SK-N-SH (cell line): ENCODE measurements at regions not wholly inside any gene's neighbourhood (a gene's known extent, or its start where the extent isn't known, plus 50 kb on each side); places are given as distances from the start of the nearest gene placed in this dataset.
A peak's percentile ranks its signal among the peaks of the same experiment; 100 is the strongest.

Experiments used
- CTCF ChIA-PET: fragments of 300-600, 350-600 bp; formaldehyde crosslinking; extraction: SDS; loops from one replicate; lab custom pipeline; 2021; lab: Yijun Ruan, JAX
- POLR2A ChIA-PET: fragments of 350-600 bp; sonication (Branson Sonifier 250); formaldehyde crosslinking; extraction: SDS; loops from one replicate; lab custom pipeline; 2020; ENCODE audit warnings: antibody characterized with exemption, inconsistent platforms; lab: Yijun Ruan, JAX
- DNase-seq: peaks from one replicate; pipeline ENCODE4 v3.0.0; 2012
- H2AFZ ChIP-seq: fragments of 200-600 bp; sonication (generic); 2 replicates; pipeline ENCODE4 v1.8.1; 2016; ENCODE audit warnings: antibody characterized with exemption, mild to moderate bottlenecking, low read depth
- H3F3A ChIP-seq: fragments of 200-600 bp; sonication (generic); replicated peaks from 2 replicates; pipeline ENCODE3; 2016; ENCODE audit warnings: antibody characterized with exemption, mild to moderate bottlenecking; ENCODE audit not compliant: insufficient read depth
- H3K27ac ChIP-seq, 2 experiments: fragments of 200-500 bp in 1 of 2; fragments of 200-600 bp in 1 of 2; sonication (Bioruptor generic) in 1 of 2; sonication (generic), shearing (Covaris generic) in 1 of 2; 2 replicates each; pipeline versions ENCODE4 v1.5.1 to v1.6.1; 2014 to 2016; ENCODE audit warnings: low read depth in 2 of 2, inconsistent platforms in 1 of 2, low read length in 1 of 2, mild to moderate bottlenecking in 1 of 2, mixed read lengths in 1 of 2
- H3K27me3 ChIP-seq: fragments of 200-600 bp; sonication (generic), shearing (Covaris generic); 2 replicates; pipeline ENCODE4 v1.6.1; 2016; ENCODE audit warnings: mixed run types; ENCODE audit not compliant: insufficient read depth
- H3K36me3 ChIP-seq, 2 experiments: fragments of 200-500 bp in 1 of 2; fragments of 200-600 bp in 1 of 2; sonication (Bioruptor generic) in 1 of 2; sonication (generic) in 1 of 2; replicated peaks in 1 of 2; 2 replicates each; pipeline versions ENCODE3 to v1.5.1; 2014 to 2016; ENCODE audit warnings: low read length in 1 of 2, mild to moderate bottlenecking in 1 of 2; ENCODE audit not compliant: insufficient read depth in 2 of 2, control insufficient read depth in 1 of 2
- H3K4me1 ChIP-seq, 2 experiments: fragments of 200-500 bp in 1 of 2; fragments of 200-600 bp in 1 of 2; sonication (Bioruptor generic) in 1 of 2; sonication (generic), shearing (Covaris generic) in 1 of 2; 2 replicates each; pipeline versions ENCODE4 v1.5.1 to v1.6.1; 2014 to 2016; ENCODE audit warnings: low read depth in 1 of 2, low read length in 1 of 2, mixed run types in 1 of 2; ENCODE audit not compliant: insufficient read depth in 2 of 2, control insufficient read depth in 1 of 2
- H3K4me2 ChIP-seq: fragments of 200-600 bp; sonication (generic), shearing (Covaris generic); 2 replicates; pipeline ENCODE4 v1.6.1; 2017; ENCODE audit warnings: mixed run types
- H3K4me3 ChIP-seq, 2 experiments: fragments of 200-500 bp in 1 of 2; fragments of 200-600 bp in 1 of 2; sonication (Bioruptor generic) in 1 of 2; sonication (generic), shearing (Covaris generic) in 1 of 2; 2 replicates each; pipeline versions ENCODE4 v1.5.1 to v1.8.1; 2014 to 2016; ENCODE audit warnings: low read depth in 2 of 2, inconsistent platforms in 1 of 2, low read length in 1 of 2, mild to moderate bottlenecking in 1 of 2, mixed read lengths in 1 of 2, moderate library complexity in 1 of 2
- H3K79me2 ChIP-seq: fragments of 200-600 bp; sonication (generic); 2 replicates; pipeline ENCODE4 v1.8.1; 2017; ENCODE audit warnings: mild to moderate bottlenecking; ENCODE audit not compliant: insufficient read depth
- H3K9ac ChIP-seq: fragments of 200-600 bp; sonication (generic); 2 replicates; pipeline ENCODE4 v1.6.1; 2017; ENCODE audit warnings: mixed run types
- H3K9me2 ChIP-seq: fragments of 200-600 bp; sonication (generic); 2 replicates; pipeline ENCODE4 v1.6.1; 2017; ENCODE audit warnings: mixed run types
- H3K9me3 ChIP-seq: fragments of 200-600 bp; sonication (generic); 2 replicates; pipeline ENCODE4 v1.6.1; 2017; ENCODE audit warnings: mixed run types, mild to moderate bottlenecking, moderate library complexity
- H4K20me1 ChIP-seq: fragments of 200-600 bp; sonication (generic); 2 replicates; pipeline ENCODE4 v1.6.1; 2017; ENCODE audit warnings: mild to moderate bottlenecking, mixed run types; ENCODE audit not compliant: insufficient read depth
- CHD2 ChIP-seq: fragments of 150-350 bp; IDR thresholded peaks from 2 replicates; pipeline ENCODE4 v1.6.1; 2018; ENCODE audit warnings: low read length; ENCODE audit not compliant: partially characterized antibody
- ELF1 ChIP-seq: IDR thresholded peaks from 2 replicates; pipeline ENCODE4 v1.4.0; 2012
- FOXJ3 ChIP-seq: sonication (generic); formaldehyde crosslinking; IDR thresholded peaks from 2 replicates; pipeline ENCODE4 v1.5.1; 2020; ENCODE audit warnings: mild to moderate bottlenecking, missing genetic modification reagents
- FOXM1 ChIP-seq: IDR thresholded peaks from 2 replicates; pipeline ENCODE4 v1.4.0; 2012; ENCODE audit warnings: low read depth, mild to moderate bottlenecking
- GATA2 ChIP-seq: sonication (generic); formaldehyde crosslinking; IDR thresholded peaks from 2 replicates; pipeline ENCODE4 v1.5.0; 2020; ENCODE audit warnings: mild to moderate bottlenecking, missing genetic modification reagents
- MEF2A ChIP-seq: IDR thresholded peaks from 2 replicates; pipeline ENCODE4 v1.4.0; 2012; ENCODE audit warnings: low read depth, borderline replicate concordance
- MXI1 ChIP-seq: IDR thresholded peaks from 2 replicates; pipeline ENCODE4 v1.6.1; 2012; ENCODE audit warnings: mild to moderate bottlenecking, low read depth, low read length, improper control_type of control experiment
- NRF1 ChIP-seq: IDR thresholded peaks from 2 replicates; pipeline ENCODE4 v1.6.1; 2012; ENCODE audit warnings: low read depth, mild to moderate bottlenecking, low read length
- PBX3 ChIP-seq: IDR thresholded peaks from 2 replicates; pipeline ENCODE4; 2012
- RAD21 ChIP-seq: IDR thresholded peaks from 2 replicates; pipeline ENCODE4 v1.6.1; 2012; ENCODE audit warnings: mild to moderate bottlenecking, low read length
- RXRA ChIP-seq: IDR thresholded peaks from 2 replicates; pipeline ENCODE4 v1.4.0; 2012; ENCODE audit warnings: low read depth, mild to moderate bottlenecking, borderline replicate concordance
- SMC3 ChIP-seq: IDR thresholded peaks from 2 replicates; pipeline ENCODE4 v1.6.1; 2012; ENCODE audit warnings: low read depth, low read length, improper control_type of control experiment
- TAF1 ChIP-seq: IDR thresholded peaks from 2 replicates; pipeline ENCODE4 v1.6.1; 2012; ENCODE audit warnings: low read depth, mild to moderate bottlenecking, low read length, moderate library complexity, borderline replicate concordance
- TCF12 ChIP-seq: IDR thresholded peaks from 2 replicates; pipeline ENCODE4 v1.4.0; 2012
- YY1 ChIP-seq: IDR thresholded peaks from 2 replicates; pipeline ENCODE4 v1.4.0; 2012; ENCODE audit warnings: low read depth, mild to moderate bottlenecking
- WGBS: methylation state at CpG from one replicate; pipeline ENCODE4 v1.1.6; 2017; ENCODE audit warnings: low lambda C conversion rate; 5-methylcytosine and 5-hydroxymethylcytosine counted together
- TF ChIP-seq, protein P1 (sequence below): fragments of 150-350 bp; IDR thresholded peaks from 2 replicates; pipeline ENCODE4 v1.6.1; 2017; ENCODE audit warnings: antibody characterized with exemption, low read length, low read depth, borderline replicate concordance
- TF ChIP-seq, protein P2 (sequence below): IDR thresholded peaks from 2 replicates; pipeline ENCODE4 v1.4.0; 2012; ENCODE audit warnings: low read depth, borderline replicate concordance
- TF ChIP-seq, protein P3 (sequence below): fragments of 150-350 bp; IDR thresholded peaks from 2 replicates; pipeline ENCODE4 v1.6.1; 2016; ENCODE audit warnings: mild to moderate bottlenecking, low read depth, low read length
- TF ChIP-seq, protein P4 (sequence below): IDR thresholded peaks from 2 replicates; pipeline ENCODE4 v1.4.0; 2012; ENCODE audit warnings: low read depth, borderline replicate concordance

GRCh38 chr3:59535791-59536221 is 486.0 kb upstream of the CFAP20DC start:
- Histone ChIP-seq H3K79me2 (no peaks in the 10 kb centered on the region), H3K27ac (peak overlapping the region in 1 of 2 experiments; percentile 57; a peak in 2 of 4 replicates), H3K36me3 (no peaks in the 10 kb centered on the region), H3K9me2 (no peaks in the 10 kb centered on the region), H3K4me3 (no peak overlapping the region), H3K27me3 (no peaks in the 10 kb centered on the region), H3K9ac (no peak overlapping the region), H3K4me2 (no peak overlapping the region), H4K20me1 (no peaks in the 10 kb centered on the region), H2AFZ (peak overlapping the region; percentile 17; the same call in 1 of the 2 replicates), H3K9me3 (no peaks in the 10 kb centered on the region), H3F3A (peaks cover 11% of the 10 kb centered on the region), H3K4me1 (peaks cover 0 to 4% of the 10 kb centered on the region in 2 experiments; a peak in 3 of 4 replicates)
- ChIA-PET CTCF (interaction anchor here (0.8 kb wide), 1 partner anchor 895 kb away, joined by 3 read pairs; no protein-coding TSS in a partner anchor), POLR2A (no interaction called here)
- TF ChIP-seq CHD2 (no peak), TAF1 (no peak), FOXM1 (no peak), GATA2 (no peak), FOXJ3 (CRISPR knock-in tag) (no peak), YY1 (no peak), SMC3 (no peak), RAD21 (no peak), ELF1 (no peak), MEF2A (no peak), PBX3 (no peak), RXRA (no peak), NRF1 (no peak), TCF12 (no peak), MXI1 (no peak)
- TF ChIP-seq, protein P1, sequence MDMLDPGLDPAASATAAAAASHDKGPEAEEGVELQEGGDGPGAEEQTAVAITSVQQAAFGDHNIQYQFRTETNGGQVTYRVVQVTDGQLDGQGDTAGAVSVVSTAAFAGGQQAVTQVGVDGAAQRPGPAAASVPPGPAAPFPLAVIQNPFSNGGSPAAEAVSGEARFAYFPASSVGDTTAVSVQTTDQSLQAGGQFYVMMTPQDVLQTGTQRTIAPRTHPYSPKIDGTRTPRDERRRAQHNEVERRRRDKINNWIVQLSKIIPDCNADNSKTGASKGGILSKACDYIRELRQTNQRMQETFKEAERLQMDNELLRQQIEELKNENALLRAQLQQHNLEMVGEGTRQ = no peak
- TF ChIP-seq, protein P2, sequence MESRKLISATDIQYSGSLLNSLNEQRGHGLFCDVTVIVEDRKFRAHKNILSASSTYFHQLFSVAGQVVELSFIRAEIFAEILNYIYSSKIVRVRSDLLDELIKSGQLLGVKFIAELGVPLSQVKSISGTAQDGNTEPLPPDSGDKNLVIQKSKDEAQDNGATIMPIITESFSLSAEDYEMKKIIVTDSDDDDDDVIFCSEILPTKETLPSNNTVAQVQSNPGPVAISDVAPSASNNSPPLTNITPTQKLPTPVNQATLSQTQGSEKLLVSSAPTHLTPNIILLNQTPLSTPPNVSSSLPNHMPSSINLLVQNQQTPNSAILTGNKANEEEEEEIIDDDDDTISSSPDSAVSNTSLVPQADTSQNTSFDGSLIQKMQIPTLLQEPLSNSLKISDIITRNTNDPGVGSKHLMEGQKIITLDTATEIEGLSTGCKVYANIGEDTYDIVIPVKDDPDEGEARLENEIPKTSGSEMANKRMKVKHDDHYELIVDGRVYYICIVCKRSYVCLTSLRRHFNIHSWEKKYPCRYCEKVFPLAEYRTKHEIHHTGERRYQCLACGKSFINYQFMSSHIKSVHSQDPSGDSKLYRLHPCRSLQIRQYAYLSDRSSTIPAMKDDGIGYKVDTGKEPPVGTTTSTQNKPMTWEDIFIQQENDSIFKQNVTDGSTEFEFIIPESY = no peak
- TF ChIP-seq, protein P3, sequence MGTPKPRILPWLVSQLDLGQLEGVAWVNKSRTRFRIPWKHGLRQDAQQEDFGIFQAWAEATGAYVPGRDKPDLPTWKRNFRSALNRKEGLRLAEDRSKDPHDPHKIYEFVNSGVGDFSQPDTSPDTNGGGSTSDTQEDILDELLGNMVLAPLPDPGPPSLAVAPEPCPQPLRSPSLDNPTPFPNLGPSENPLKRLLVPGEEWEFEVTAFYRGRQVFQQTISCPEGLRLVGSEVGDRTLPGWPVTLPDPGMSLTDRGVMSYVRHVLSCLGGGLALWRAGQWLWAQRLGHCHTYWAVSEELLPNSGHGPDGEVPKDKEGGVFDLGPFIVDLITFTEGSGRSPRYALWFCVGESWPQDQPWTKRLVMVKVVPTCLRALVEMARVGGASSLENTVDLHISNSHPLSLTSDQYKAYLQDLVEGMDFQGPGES = no peak
- TF ChIP-seq, protein P4, sequence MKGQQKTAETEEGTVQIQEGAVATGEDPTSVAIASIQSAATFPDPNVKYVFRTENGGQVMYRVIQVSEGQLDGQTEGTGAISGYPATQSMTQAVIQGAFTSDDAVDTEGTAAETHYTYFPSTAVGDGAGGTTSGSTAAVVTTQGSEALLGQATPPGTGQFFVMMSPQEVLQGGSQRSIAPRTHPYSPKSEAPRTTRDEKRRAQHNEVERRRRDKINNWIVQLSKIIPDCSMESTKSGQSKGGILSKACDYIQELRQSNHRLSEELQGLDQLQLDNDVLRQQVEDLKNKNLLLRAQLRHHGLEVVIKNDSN = no peak
- 33% methylated on average over 1 of the region's 1 CpG for WGBS
- peak; percentile 2 for DNase-seq
